ENCODE measurements at regions not wholly inside any gene's neighbourhood (a gene's known extent, or its start where the extent isn't known, plus 50 kb on each side); places are given as distances from the start of the nearest gene placed in this dataset.

DNA sequence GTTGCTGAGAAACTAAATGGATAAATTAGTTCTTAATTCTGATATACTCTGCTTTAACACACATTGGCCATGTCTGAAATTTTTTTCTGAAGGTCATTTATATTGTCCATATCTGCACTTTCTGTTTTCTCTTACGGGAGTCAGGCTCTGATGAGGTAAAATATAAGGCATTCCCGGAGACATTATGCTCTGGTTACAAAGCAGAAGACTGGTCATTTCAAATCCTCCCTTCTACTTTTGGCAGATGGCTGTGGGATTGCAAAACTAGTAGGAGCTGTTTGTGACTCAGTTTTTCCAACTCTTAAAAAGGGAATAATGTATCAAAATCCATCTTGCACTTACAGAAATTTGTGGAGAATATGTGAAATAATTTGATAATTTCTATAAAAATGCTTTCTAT lies 92.2 kb upstream of the CPHXL start:
- TF ChIP-seq, protein P1, sequence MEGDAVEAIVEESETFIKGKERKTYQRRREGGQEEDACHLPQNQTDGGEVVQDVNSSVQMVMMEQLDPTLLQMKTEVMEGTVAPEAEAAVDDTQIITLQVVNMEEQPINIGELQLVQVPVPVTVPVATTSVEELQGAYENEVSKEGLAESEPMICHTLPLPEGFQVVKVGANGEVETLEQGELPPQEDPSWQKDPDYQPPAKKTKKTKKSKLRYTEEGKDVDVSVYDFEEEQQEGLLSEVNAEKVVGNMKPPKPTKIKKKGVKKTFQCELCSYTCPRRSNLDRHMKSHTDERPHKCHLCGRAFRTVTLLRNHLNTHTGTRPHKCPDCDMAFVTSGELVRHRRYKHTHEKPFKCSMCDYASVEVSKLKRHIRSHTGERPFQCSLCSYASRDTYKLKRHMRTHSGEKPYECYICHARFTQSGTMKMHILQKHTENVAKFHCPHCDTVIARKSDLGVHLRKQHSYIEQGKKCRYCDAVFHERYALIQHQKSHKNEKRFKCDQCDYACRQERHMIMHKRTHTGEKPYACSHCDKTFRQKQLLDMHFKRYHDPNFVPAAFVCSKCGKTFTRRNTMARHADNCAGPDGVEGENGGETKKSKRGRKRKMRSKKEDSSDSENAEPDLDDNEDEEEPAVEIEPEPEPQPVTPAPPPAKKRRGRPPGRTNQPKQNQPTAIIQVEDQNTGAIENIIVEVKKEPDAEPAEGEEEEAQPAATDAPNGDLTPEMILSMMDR (IDR thresholded peaks at IDR 0.05): no peak
- no peak for TF ChIP-seq POLR2A (IDR thresholded peaks at IDR 0.05)
